GM12878 (cell line): ENCODE measurements at regions not wholly inside any gene's neighbourhood (a gene's known extent, or its start where the extent isn't known, plus 50 kb on each side); places are given as distances from the start of the nearest gene placed in this dataset.

Experiments used
- CHD2 ChIP-seq: IDR thresholded peaks from 2 replicates; pipeline ENCODE4 v1.6.1; 2011; ENCODE audit warnings: low read depth, low read length, improper control_type of control experiment, borderline replicate concordance
- TF ChIP-seq, protein P1 (sequence below): fragments of 450-650 bp; IDR thresholded peaks from 2 replicates; pipeline ENCODE4 v1.6.1; 2017; ENCODE audit warnings: antibody characterized with exemption, mild to moderate bottlenecking, moderate library complexity
- TF ChIP-seq, protein P2 (sequence below), 3 experiments: IDR thresholded peaks in 2 of 3; conservative IDR thresholded peaks in 1 of 3; 2 replicates each; pipeline ENCODE4 v1.5.1; 2011; ENCODE audit warnings: low read depth in 3 of 3, low read length in 3 of 3, mild to moderate bottlenecking in 3 of 3, control low read depth in 2 of 3, moderate library complexity in 2 of 3, inconsistent platforms in 1 of 3, mixed read lengths in 1 of 3; ENCODE audit not compliant: control insufficient read depth in 2 of 3, insufficient read depth in 1 of 3; ENCODE audit errors: extremely low read depth in 1 of 3

DNA sequence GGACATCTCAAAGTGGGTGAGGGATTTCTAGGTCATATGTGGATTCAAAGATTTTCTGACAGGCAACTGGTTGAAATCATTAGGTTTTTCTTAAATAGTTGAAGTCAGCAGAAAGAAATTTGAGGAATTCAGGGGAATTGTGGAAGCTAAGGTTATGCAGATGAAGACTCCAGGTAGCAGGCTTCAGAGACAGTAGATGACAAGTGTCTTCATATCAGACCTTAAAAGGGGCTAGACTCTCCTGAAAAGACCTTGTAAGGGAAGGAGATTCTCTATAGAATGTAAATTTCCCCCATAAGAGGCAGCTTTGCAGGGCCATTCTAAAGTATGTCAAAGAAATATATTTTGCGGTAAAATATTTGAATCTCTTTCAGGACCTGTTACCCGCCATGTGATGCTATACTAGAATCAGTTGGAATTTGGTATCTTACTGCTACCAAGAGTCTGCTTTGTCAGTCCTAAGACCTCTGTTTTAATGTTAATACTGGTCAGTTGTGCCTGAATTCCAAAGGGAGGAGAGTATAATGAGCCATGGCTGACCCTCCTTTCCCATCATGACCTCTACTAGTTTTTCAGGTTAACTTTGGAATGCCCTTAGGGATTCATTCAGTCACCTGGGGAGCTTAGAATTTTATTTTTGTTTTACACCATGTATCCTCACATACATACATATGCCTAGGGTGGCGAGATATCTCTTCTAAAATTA is 1115.5 kb upstream of the SLC10A2 start:
- TF ChIP-seq, protein P1, sequence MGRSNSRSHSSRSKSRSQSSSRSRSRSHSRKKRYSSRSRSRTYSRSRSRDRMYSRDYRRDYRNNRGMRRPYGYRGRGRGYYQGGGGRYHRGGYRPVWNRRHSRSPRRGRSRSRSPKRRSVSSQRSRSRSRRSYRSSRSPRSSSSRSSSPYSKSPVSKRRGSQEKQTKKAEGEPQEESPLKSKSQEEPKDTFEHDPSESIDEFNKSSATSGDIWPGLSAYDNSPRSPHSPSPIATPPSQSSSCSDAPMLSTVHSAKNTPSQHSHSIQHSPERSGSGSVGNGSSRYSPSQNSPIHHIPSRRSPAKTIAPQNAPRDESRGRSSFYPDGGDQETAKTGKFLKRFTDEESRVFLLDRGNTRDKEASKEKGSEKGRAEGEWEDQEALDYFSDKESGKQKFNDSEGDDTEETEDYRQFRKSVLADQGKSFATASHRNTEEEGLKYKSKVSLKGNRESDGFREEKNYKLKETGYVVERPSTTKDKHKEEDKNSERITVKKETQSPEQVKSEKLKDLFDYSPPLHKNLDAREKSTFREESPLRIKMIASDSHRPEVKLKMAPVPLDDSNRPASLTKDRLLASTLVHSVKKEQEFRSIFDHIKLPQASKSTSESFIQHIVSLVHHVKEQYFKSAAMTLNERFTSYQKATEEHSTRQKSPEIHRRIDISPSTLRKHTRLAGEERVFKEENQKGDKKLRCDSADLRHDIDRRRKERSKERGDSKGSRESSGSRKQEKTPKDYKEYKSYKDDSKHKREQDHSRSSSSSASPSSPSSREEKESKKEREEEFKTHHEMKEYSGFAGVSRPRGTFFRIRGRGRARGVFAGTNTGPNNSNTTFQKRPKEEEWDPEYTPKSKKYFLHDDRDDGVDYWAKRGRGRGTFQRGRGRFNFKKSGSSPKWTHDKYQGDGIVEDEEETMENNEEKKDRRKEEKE: no peak
- no peak for TF ChIP-seq CHD2
- TF ChIP-seq, protein P2, sequence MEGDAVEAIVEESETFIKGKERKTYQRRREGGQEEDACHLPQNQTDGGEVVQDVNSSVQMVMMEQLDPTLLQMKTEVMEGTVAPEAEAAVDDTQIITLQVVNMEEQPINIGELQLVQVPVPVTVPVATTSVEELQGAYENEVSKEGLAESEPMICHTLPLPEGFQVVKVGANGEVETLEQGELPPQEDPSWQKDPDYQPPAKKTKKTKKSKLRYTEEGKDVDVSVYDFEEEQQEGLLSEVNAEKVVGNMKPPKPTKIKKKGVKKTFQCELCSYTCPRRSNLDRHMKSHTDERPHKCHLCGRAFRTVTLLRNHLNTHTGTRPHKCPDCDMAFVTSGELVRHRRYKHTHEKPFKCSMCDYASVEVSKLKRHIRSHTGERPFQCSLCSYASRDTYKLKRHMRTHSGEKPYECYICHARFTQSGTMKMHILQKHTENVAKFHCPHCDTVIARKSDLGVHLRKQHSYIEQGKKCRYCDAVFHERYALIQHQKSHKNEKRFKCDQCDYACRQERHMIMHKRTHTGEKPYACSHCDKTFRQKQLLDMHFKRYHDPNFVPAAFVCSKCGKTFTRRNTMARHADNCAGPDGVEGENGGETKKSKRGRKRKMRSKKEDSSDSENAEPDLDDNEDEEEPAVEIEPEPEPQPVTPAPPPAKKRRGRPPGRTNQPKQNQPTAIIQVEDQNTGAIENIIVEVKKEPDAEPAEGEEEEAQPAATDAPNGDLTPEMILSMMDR (IDR thresholded peaks at IDR 0.05 in 2 of 3, conservative IDR thresholded peaks at IDR 0.05 in 1 of 3; ENCODE audit: control insufficient read depth in 2 of 3, extremely low read depth in 1 of 3, insufficient read depth in 1 of 3, low read depth in 3 of 3, low read length in 3 of 3): no peak
